A673 (cell line): ENCODE measurements at regions not wholly inside any gene's neighbourhood (a gene's known extent, or its start where the extent isn't known, plus 50 kb on each side); places are given as distances from the start of the nearest gene placed in this dataset.

Experiments
- EZH2 ChIP-seq: fragments of 200-600 bp; sonication (generic); IDR thresholded peaks from 2 replicates; pipeline ENCODE4 v1.6.1; 2017; ENCODE audit warnings: borderline replicate concordance, low read depth, mild to moderate bottlenecking, mixed read lengths, antibody characterized with exemption, low read length; ENCODE audit not compliant: poor library complexity, severe bottlenecking
- TF ChIP-seq, protein P1 (sequence below): fragments of 300-800, 200-600 bp; sonication (generic); conservative IDR thresholded peaks from 2 replicates; pipeline ENCODE4 v1.5.1; 2017; ENCODE audit warnings: low read depth, mild to moderate bottlenecking, antibody characterized with exemption, low read length, moderate library complexity, mixed read lengths

DNA sequence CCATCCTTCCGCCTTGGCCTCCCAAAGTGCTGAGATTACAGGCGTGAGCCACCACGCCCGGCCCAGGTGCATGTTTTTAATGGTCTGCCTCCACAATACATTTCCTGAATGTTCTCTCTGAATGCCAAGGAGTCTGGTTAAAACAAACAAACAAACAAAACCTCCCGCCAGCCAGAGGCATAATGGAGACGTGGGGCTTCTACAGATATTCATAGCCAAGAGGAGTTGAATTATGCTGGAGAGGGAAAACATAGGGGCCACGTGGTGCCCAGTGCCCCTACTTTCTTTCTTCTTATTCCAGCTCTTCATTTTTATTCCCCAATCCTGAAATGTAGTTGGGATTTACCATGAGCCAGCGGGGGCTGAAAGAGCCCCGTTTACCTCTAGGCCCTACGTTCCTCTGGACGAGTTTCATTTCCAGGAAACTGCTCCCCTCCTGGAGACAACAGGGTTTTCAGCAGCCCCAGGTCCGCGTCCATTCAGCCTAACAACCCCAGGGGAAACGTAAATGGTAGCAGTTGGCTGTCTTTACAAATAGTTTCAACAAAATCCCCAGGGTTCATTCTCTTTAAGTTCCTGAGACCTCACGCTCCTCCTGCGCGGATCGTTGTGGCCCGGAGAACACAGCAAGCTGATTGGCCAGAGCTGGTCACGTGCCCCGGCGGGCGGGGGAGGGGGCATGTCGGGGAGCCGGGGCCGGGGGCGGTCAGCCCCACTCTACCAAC, 108.5 kb upstream of the ESRRB start:
- no peak for TF ChIP-seq EZH2
- TF ChIP-seq, protein P1, sequence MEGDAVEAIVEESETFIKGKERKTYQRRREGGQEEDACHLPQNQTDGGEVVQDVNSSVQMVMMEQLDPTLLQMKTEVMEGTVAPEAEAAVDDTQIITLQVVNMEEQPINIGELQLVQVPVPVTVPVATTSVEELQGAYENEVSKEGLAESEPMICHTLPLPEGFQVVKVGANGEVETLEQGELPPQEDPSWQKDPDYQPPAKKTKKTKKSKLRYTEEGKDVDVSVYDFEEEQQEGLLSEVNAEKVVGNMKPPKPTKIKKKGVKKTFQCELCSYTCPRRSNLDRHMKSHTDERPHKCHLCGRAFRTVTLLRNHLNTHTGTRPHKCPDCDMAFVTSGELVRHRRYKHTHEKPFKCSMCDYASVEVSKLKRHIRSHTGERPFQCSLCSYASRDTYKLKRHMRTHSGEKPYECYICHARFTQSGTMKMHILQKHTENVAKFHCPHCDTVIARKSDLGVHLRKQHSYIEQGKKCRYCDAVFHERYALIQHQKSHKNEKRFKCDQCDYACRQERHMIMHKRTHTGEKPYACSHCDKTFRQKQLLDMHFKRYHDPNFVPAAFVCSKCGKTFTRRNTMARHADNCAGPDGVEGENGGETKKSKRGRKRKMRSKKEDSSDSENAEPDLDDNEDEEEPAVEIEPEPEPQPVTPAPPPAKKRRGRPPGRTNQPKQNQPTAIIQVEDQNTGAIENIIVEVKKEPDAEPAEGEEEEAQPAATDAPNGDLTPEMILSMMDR = no peak; the same call in 1 of the 2 replicates
